SK-N-MC (cell line): ENCODE measurements at regions not wholly inside any gene's neighbourhood (a gene's known extent, or its start where the extent isn't known, plus 50 kb on each side); places are given as distances from the start of the nearest gene placed in this dataset.

Source experiments
- DNase-seq: peaks from one replicate; pipeline ENCODE4 v3.0.0-alpha.2; 2011; ENCODE audit warnings: low read depth, low spot score
- H3K27ac ChIP-seq: fragments of 200-600 bp; sonication (generic); 2 replicates; pipeline ENCODE4 v1.5.1; 2016; ENCODE audit warnings: mixed run types
- H3K36me3 ChIP-seq: fragments of 200-600 bp; sonication (generic); 2 replicates; pipeline ENCODE4 v1.6.1; 2017; ENCODE audit warnings: antibody characterized with exemption, low read length, mixed read lengths; ENCODE audit not compliant: insufficient read depth
- H3K4me3 ChIP-seq: fragments of 200-600 bp; sonication (generic); 2 replicates; pipeline ENCODE4 v1.5.1; 2016
- H3K9ac ChIP-seq: fragments of 200-600 bp; sonication (generic); 2 replicates; pipeline ENCODE4 v1.8.0; 2017; ENCODE audit warnings: mixed run types, mixed read lengths; ENCODE audit not compliant: insufficient read length
- H3K9me3 ChIP-seq: fragments of 200-600 bp; sonication (generic); 2 replicates; pipeline ENCODE4 v1.6.1; 2017; ENCODE audit warnings: low read depth, mild to moderate bottlenecking, antibody characterized with exemption, low read length, moderate library complexity, mixed read lengths
- EZH2 ChIP-seq: fragments of 200-600 bp; sonication (generic); IDR thresholded peaks from one replicate; pipeline ENCODE4 v1.6.1; 2017; ENCODE audit warnings: antibody characterized with exemption
- FOXP2 ChIP-seq: optimal IDR thresholded peaks from 2 replicates; pipeline ENCODE3; 2011; ENCODE audit warnings: mild to moderate bottlenecking, moderate library complexity; ENCODE audit not compliant: insufficient read depth; ENCODE audit errors: extremely low read length, control extremely low read depth
- POLR2AphosphoS5 ChIP-seq: IDR thresholded peaks from 2 replicates; pipeline ENCODE4 v1.6.1; 2012; ENCODE audit warnings: mild to moderate bottlenecking, low read depth, low read length, borderline replicate concordance

DNA sequence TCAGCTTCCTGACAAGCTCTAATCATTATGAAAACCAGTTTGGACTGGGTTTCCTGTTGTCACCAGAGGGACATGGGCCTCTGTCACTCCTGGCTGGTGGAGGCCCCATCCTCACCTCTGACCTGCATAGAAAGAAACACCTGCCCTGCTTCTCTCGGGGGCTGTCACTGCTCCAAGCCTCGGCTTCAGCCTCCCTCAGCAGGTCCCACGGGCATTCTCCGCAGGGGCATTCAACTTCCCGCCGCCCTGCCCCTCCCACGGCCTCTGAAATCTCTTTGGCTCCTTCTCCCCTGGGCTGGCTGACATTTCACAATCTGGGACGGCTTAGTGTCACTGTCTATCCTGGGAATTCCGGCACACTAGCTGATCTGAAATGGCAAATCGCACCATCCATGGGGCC, 257.9 kb downstream of the CTTN start:
- no peak for TF ChIP-seq POLR2AphosphoS5
- no peak for TF ChIP-seq EZH2
- TF ChIP-seq FOXP2 = no peak
- no peaks in the 10 kb centered on the region for H3K36me3 ChIP-seq
- H3K27ac ChIP-seq = no peak overlapping the region
- DNase-seq = no peak
- H3K9me3 ChIP-seq = no peaks in the 10 kb centered on the region
- H3K4me3 ChIP-seq = no peak overlapping the region
- no peak overlapping the region for H3K9ac ChIP-seq

DNA sequence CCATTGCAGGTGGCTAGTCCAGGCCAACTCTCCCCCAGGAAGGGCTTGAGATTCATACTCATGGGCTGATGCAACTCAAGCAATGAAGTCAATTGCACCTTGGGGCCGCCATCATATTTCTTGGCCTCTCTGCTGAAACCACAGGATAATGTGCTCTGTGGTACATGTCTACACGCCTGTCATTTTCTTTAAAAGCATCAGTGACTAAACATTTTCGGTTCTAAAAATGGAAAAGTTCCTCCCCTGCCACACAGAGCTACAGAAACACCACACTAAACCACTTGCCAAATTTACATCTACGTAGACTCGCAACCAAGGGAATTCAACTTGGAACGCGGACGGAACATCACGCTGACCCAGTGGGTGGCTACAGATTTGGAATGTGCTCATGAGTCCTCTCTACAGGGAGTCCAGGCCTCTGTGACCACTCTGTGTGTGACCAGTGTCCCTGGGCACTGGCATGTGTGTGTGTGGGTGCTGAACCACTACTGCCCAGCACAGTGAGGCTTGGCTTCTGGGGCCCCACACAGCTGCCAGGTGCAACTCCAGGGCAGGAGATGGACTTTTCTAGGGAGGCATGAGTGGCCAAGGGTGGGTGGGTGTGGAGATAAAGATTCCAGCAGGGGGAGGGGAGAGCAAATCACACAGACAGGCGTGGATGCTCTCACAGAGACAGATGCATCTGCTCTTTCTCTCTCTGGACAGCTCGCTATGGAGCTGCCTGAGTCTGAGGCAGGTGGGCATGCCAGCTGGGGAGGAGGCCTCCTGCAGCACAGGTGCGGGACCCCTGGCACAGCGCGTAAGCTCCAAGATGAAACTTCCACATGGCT, 261.9 kb downstream of the CTTN start:
- Histone ChIP-seq H3K9ac (no peak overlapping the region), H3K9me3 (no peaks in the 10 kb centered on the region), H3K36me3 (no peaks in the 10 kb centered on the region), H3K4me3 (no peak overlapping the region), H3K27ac (no peak overlapping the region)
- TF ChIP-seq FOXP2 = no peak
- no peak for TF ChIP-seq POLR2AphosphoS5
- DNase-seq = no peak

DNA sequence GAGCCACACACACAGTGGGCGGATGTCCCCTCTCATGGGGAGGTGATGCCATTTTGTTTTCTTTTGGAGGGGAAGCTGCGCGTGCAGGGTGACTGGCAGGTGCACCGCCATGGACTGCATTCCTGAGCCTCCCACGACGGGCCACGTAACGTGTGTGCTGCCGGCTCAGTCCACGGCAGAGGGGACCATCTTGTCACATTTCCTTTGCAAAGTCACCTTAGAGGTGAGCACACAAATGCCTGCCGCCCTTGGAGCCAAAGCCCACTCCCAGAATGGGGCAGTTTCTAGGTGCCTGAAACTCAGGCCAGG, 262.5 kb downstream of the CTTN start:
- no peak overlapping the region for H3K4me3 ChIP-seq
- H3K27ac ChIP-seq = no peak overlapping the region
- no peaks in the 10 kb centered on the region for H3K36me3 ChIP-seq
- no peak for TF ChIP-seq FOXP2
- no peak for TF ChIP-seq POLR2AphosphoS5
- no peak for TF ChIP-seq EZH2
- no peak overlapping the region for H3K9ac ChIP-seq
- H3K9me3 ChIP-seq = no peaks in the 10 kb centered on the region
- DNase-seq = no peak

DNA sequence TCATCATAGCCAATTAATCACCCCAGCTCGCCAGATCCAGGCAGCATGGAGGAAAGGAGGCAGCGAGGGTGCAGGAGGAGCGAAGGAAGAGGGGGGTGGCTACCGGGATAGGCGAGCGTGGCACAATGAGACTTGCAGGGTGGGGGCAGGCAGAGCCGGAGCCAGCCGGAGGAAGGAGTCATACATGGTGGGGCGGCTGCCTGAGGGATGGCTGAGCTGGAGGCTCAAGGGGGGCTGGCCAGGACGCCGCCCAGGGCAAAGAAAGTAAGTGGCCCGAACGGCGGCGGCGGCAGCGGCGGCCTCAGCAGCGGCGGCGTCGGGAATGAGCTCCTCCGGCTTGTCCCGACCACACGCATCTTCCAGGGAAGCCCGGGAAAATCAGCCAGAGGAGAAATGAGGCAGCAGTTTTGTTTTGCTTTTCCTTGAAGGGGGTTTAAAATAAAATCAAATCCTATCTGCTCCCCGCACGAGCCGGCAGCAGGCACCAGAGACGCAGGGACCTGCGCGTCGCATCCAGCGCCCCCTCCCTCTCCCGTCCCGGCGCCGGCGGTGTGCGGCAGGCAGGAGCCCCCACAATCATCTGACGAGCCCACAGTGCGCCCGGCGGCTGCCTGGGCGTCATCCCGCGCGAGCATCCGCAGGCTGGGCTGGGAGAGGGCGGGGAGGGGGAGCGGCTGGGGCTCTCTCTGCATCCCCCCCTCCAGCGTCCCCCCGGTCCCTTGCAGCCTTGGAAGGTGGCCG, 263.6 kb downstream of the CTTN start:
- DNase-seq = no peak
- H3K36me3 ChIP-seq = no peaks in the 10 kb centered on the region
- no peaks in the 10 kb centered on the region for H3K9me3 ChIP-seq
- H3K27ac ChIP-seq = no peak overlapping the region
- no peak overlapping the region for H3K9ac ChIP-seq
- TF ChIP-seq EZH2 (peak; percentile 96), POLR2AphosphoS5 (no peak)
- no peak overlapping the region for H3K4me3 ChIP-seq

DNA sequence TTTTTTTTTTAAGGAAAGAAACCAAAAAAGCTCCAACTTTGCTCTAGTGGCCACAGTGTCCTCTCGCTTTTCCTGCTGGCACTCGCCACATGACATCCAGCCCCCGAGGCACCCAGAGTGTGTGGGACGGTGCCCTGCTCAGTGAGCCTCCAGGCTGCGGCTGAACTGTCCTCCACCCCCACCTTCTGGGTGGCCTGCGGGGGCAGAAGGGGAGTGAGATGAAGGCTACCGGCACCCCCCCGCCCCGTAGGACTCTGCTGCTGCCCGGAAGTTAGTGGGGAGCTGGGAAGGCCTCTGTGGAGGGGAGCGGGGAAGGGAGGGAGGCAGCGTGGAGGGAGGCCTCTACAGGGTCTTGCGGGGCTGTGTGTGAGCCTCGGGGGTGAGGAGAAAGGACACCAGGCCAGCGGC, 264.4 kb downstream of the CTTN start:
- Histone ChIP-seq H3K9me3 (no peaks in the 10 kb centered on the region), H3K27ac (no peak overlapping the region), H3K36me3 (no peaks in the 10 kb centered on the region), H3K9ac (no peak overlapping the region), H3K4me3 (no peak overlapping the region)
- DNase-seq = no peak
- no peak for TF ChIP-seq FOXP2
- TF ChIP-seq EZH2 = no peak
- no peak for TF ChIP-seq POLR2AphosphoS5

DNA sequence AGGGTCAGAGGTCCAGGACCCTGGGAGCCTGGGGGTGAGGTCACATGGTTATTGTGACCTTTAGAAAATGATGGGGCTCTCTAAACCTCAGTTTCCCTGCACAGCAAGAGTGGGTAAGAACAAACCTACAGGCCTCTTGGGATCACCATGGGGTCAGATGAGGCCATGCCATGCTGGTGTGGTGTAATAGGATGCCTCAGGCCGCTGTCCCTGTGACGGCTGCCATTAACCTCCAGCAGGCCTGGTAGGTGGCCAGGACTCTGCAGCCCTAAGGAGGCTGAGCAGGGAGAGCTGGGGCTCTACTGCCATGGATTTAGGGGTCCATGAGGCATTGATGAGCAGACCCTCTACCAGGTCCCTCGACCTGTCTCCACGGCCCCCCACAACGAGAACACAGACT, 265.5 kb downstream of the CTTN start:
- DNase-seq = no peak
- H3K9ac ChIP-seq = no peak overlapping the region
- H3K27ac ChIP-seq = no peak overlapping the region
- H3K4me3 ChIP-seq = no peak overlapping the region
- H3K9me3 ChIP-seq = no peaks in the 10 kb centered on the region
- TF ChIP-seq POLR2AphosphoS5 (no peak), FOXP2 (no peak), EZH2 (no peak)
- no peaks in the 10 kb centered on the region for H3K36me3 ChIP-seq

DNA sequence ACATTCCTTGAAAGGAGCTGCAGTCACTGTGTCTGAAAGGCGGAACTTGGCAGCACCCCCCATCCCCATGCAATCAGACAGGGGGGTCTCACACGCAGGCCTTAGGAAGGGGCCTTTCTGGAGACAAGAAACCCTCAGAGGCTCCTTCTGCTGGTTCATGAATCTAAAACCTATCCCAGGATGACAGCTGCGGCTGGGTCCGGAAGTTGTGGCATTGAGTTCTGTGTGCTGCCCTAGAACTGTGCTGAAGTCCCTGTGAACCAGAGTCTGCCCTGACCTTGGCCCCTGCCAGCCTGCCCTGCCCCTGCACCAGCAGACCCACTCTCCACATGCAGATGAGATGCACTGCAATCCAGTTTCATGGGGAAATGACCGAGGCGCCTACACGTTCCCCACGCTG, 268.0 kb downstream of the CTTN start:
- DNase-seq = no peak
- Histone ChIP-seq H3K36me3 (no peaks in the 10 kb centered on the region), H3K4me3 (no peak overlapping the region), H3K9me3 (no peaks in the 10 kb centered on the region), H3K27ac (no peak overlapping the region), H3K9ac (no peak overlapping the region)
- TF ChIP-seq POLR2AphosphoS5 = no peak
- no peak for TF ChIP-seq EZH2
- no peak for TF ChIP-seq FOXP2

DNA sequence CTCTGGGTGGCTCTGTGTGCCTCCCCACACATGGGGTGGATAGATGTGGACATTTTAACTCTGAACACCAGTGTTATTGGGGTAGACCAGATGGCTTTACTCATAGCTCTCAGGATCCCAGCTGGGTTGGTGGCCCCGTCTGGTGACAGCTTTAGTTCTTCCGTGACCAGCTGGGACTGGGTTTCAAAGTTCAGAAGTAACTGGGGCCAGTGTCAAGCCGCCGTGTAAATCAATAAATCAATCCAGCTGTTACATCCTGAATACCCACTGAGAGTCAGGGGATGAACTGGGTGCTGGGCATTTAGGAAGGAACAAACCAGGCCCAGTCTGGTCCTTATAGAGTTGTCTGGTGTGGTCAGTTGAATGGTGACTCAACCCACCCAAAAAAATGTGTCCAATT, 269.4 kb downstream of the CTTN start:
- H3K9ac ChIP-seq = no peak overlapping the region
- DNase-seq = no peak
- H3K4me3 ChIP-seq = no peak overlapping the region
- TF ChIP-seq EZH2 = no peak
- TF ChIP-seq FOXP2 = no peak
- TF ChIP-seq POLR2AphosphoS5 = no peak
- H3K27ac ChIP-seq = no peak overlapping the region
- H3K9me3 ChIP-seq = no peaks in the 10 kb centered on the region
- no peaks in the 10 kb centered on the region for H3K36me3 ChIP-seq
